ENCODE measurements at regions not wholly inside any gene's neighbourhood (a gene's known extent, or its start where the extent isn't known, plus 50 kb on each side); places are given as distances from the start of the nearest gene placed in this dataset.

- TF ChIP-seq CTCF (IDR thresholded peaks at IDR 0.05) (no peak), EP300 (IDR thresholded peaks at IDR 0.05) (no peak)
These were observed 311.2 kb upstream of the PRR16 start for GRCh38 chr5:120152931-120153330.

All from sigmoid colon (tissue), 4 donors.